Stomach (tissue), 8 donors: ENCODE measurements at regions not wholly inside any gene's neighbourhood (a gene's known extent, or its start where the extent isn't known, plus 50 kb on each side); places are given as distances from the start of the nearest gene placed in this dataset.

Experiments used
- DNase-seq, 2 donors: peaks; one replicate each; pipeline versions ENCODE4 v3.0.0 to v3.0.0-alpha.2; 2013 to 2019
- H3K27ac ChIP-seq, 5 donors: fragments of 200-600 bp in 4 of 5; sonication (generic) in 4 of 5; one replicate each; pipeline ENCODE4 v1.5.1; 2013 to 2019; ENCODE audit warnings: mild to moderate bottlenecking in 1 of 5, moderate library complexity in 1 of 5
- H3K27me3 ChIP-seq, 3 donors: fragments of 200-600 bp; sonication (generic); one replicate each; pipeline ENCODE4 v1.5.1; 2017 to 2019; ENCODE audit warnings: mixed run types in 1 of 3
- H3K36me3 ChIP-seq, 4 donors: fragments of 200-600 bp; sonication (generic); 1 replicate in 3 of 4; 2 replicates in 1 of 4; pipeline ENCODE4 v1.5.1; 2016 to 2019
- H3K4me1 ChIP-seq, 4 donors: fragments of 200-600 bp; sonication (generic); one replicate each; pipeline ENCODE4 v1.5.1; 2016 to 2019
- H3K4me3 ChIP-seq, 4 donors: fragments of 200-600 bp; sonication (generic) in 3 of 4; one replicate each; pipeline ENCODE4 v1.5.1; 2016 to 2019; ENCODE audit warnings: mild to moderate bottlenecking in 1 of 4
- H3K9me3 ChIP-seq, 4 donors: fragments of 200-600 bp; sonication (generic); one replicate each; pipeline ENCODE4 v1.5.1; 2016 to 2019
- EP300 ChIP-seq: sonication (generic); formaldehyde crosslinking; IDR thresholded peaks from one replicate; pipeline ENCODE4 v1.6.1; 2017; ENCODE audit warnings: antibody characterized with exemption
- POLR2A ChIP-seq, 4 donors: fragments of 450-650 bp; IDR thresholded peaks; one replicate each; pipeline ENCODE4 v1.6.1; 2016; ENCODE audit warnings: antibody characterized with exemption in 4 of 4, control low read depth in 2 of 4, mild to moderate bottlenecking in 1 of 4, moderate library complexity in 1 of 4
- POLR2AphosphoS5 ChIP-seq, 3 donors: sonication (generic); formaldehyde crosslinking; IDR thresholded peaks; one replicate each; pipeline ENCODE4 v1.6.1; 2016; ENCODE audit warnings: antibody characterized with exemption in 3 of 3
- WGBS, 5 donors: extraction: QIAGEN DNeasy Blood & Tissue Kit in 3 of 5; methylation state at CpG; one replicate each; pipeline versions ENCODE4 v1.1.5 to v1.1.7; 2013 to 2018; 5-methylcytosine and 5-hydroxymethylcytosine counted together
- intact Hi-C: fragments of 100-400 bp; cut with DNase I; formaldehyde crosslinking; loops from one replicate; pipeline ENCODE4 v1.15.1; 2023; ENCODE audit warnings: low total_unique reads
- TF ChIP-seq, protein P1 (sequence below), 7 experiments: fragments of 450-650 bp in 4 of 7; fragments of 200-600 bp in 3 of 7; sonication (generic) in 3 of 7; IDR thresholded peaks; one replicate each; pipeline ENCODE4 v1.5.1; 2016 to 2019; ENCODE audit warnings: antibody characterized with exemption in 7 of 7, control low read depth in 2 of 7, mild to moderate bottlenecking in 1 of 7
- donor health status: healthy with polysubstance abuse.
- donor health status: Bipolar disorder and iron deficiency.
- donor health status: healthy.

GRCh38 chr2:14706201-14706600, 73.7 kb downstream of the LRATD1 start:
- Histone ChIP-seq H3K27me3 (no peaks in the 10 kb centered on the region), H3K27ac (no peak overlapping the region), H3K4me1 (no peaks in the 10 kb centered on the region), H3K36me3 (no peaks in the 10 kb centered on the region), H3K9me3 (no peaks in the 10 kb centered on the region), H3K4me3 (no peak overlapping the region)
- intact Hi-C loops: no loop called here
- no peak for DNase-seq
- 97 to 100% (median 100%) methylated on average over 1 of the region's 1 CpG for WGBS, 5 donors
- TF ChIP-seq POLR2A (IDR thresholded peaks at IDR 0.05) (no peak), POLR2AphosphoS5 (IDR thresholded peaks at IDR 0.05) (no peak)

- no peak for DNase-seq
- WGBS, 5 donors: 34 to 50% (median 41%) methylated on average over 5 of the region's 5 CpGs
- intact Hi-C loops: no loop called here
- Histone ChIP-seq H3K27ac (no peak overlapping the region), H3K27me3 (no peaks in the 10 kb centered on the region), H3K4me1 (no peaks in the 10 kb centered on the region), H3K9me3 (no peaks in the 10 kb centered on the region), H3K36me3 (no peaks in the 10 kb centered on the region), H3K4me3 (no peak overlapping the region)
- TF ChIP-seq POLR2AphosphoS5 (IDR thresholded peaks at IDR 0.05) (no peak), POLR2A (IDR thresholded peaks at IDR 0.05) (no peak), EP300 (no peak)
- TF ChIP-seq, protein P1, sequence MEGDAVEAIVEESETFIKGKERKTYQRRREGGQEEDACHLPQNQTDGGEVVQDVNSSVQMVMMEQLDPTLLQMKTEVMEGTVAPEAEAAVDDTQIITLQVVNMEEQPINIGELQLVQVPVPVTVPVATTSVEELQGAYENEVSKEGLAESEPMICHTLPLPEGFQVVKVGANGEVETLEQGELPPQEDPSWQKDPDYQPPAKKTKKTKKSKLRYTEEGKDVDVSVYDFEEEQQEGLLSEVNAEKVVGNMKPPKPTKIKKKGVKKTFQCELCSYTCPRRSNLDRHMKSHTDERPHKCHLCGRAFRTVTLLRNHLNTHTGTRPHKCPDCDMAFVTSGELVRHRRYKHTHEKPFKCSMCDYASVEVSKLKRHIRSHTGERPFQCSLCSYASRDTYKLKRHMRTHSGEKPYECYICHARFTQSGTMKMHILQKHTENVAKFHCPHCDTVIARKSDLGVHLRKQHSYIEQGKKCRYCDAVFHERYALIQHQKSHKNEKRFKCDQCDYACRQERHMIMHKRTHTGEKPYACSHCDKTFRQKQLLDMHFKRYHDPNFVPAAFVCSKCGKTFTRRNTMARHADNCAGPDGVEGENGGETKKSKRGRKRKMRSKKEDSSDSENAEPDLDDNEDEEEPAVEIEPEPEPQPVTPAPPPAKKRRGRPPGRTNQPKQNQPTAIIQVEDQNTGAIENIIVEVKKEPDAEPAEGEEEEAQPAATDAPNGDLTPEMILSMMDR (IDR thresholded peaks at IDR 0.05): no peak
These were observed 79.6 kb downstream of the LRATD1 start for GRCh38 chr2:14712111-14712510.

GRCh38 chr2:14713248-14713647, 80.7 kb downstream of the LRATD1 start:
- TF ChIP-seq POLR2A (IDR thresholded peaks at IDR 0.05) (no peak), POLR2AphosphoS5 (IDR thresholded peaks at IDR 0.05) (no peak), EP300 (no peak)
- Histone ChIP-seq H3K36me3 (no peaks in the 10 kb centered on the region), H3K4me1 (no peaks in the 10 kb centered on the region), H3K27me3 (no peaks in the 10 kb centered on the region), H3K27ac (no peak overlapping the region), H3K9me3 (no peaks in the 10 kb centered on the region), H3K4me3 (no peak overlapping the region)
- no peak for DNase-seq
- 65 to 83% (median 74%) methylated on average over 5 of the region's 5 CpGs for WGBS, 5 donors
- intact Hi-C loops: no loop called here

GRCh38 chr2:14715600-14715999, 83.1 kb downstream of the LRATD1 start:
- no peaks in the 10 kb centered on the region for H3K9me3 ChIP-seq
- WGBS, 5 donors: 49 to 76% (median 67%) methylated on average over 1 of the region's 1 CpG

DNA sequence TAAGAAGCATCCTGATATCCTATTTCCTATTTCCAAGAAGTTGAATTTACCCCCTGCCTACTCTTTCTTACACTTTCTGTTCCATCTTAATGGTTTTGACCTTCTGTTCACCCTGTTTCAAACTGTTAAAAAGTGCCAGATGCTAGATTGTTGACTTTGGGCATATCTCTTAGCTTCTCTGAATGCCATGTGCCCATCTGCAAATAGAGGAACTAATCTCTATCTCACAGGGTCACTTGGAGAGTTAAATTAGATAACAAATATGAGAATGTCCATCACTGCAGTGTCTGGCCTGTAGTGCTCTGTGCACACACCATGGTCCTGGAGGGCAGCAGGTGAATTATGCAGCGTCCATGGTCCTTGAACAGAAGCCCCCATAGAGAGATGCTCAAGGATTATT, 83.8 kb downstream of the LRATD1 start:
- 18 to 34% (median 25%) methylated on average over 1 of the region's 1 CpG for WGBS, 5 donors
- H3K27ac ChIP-seq: no peak overlapping the region
- intact Hi-C loops: no loop called here

More at GRCh38 chr2:14715600-14715999, 83.1 kb downstream of the LRATD1 start:
- Histone ChIP-seq H3K4me3 (no peak overlapping the region), H3K27ac (no peak overlapping the region), H3K4me1 (no peaks in the 10 kb centered on the region), H3K27me3 (no peaks in the 10 kb centered on the region), H3K36me3 (no peaks in the 10 kb centered on the region)
- intact Hi-C loops: no loop called here
- TF ChIP-seq, protein P1 (IDR thresholded peaks at IDR 0.05): no peak
- TF ChIP-seq POLR2AphosphoS5 (IDR thresholded peaks at IDR 0.05) (no peak), EP300 (no peak), POLR2A (IDR thresholded peaks at IDR 0.05) (no peak)
- DNase-seq: no peak

GRCh38 chr2:14717131-14717530, 84.6 kb downstream of the LRATD1 start:
- DNase-seq: no peak
- H3K9me3 ChIP-seq: no peaks in the 10 kb centered on the region
- no peak overlapping the region for H3K27ac ChIP-seq
- 91 to 97% (median 93%) methylated on average over 3 of the region's 3 CpGs for WGBS, 5 donors
- no peaks in the 10 kb centered on the region for H3K27me3 ChIP-seq
- no peak for TF ChIP-seq EP300
- H3K4me1 ChIP-seq: no peaks in the 10 kb centered on the region
- no peak overlapping the region for H3K4me3 ChIP-seq
- H3K36me3 ChIP-seq: no peaks in the 10 kb centered on the region
- intact Hi-C loops: no loop called here

More for the DNA sequence above, 83.8 kb downstream of the LRATD1 start:
- no peaks in the 10 kb centered on the region for H3K36me3 ChIP-seq
- TF ChIP-seq POLR2A (IDR thresholded peaks at IDR 0.05): no peak
- TF ChIP-seq POLR2AphosphoS5 (IDR thresholded peaks at IDR 0.05): no peak
- no peak for DNase-seq
- no peaks in the 10 kb centered on the region for H3K9me3 ChIP-seq
- no peak overlapping the region for H3K4me3 ChIP-seq
- H3K4me1 ChIP-seq: no peaks in the 10 kb centered on the region
- H3K27me3 ChIP-seq: no peaks in the 10 kb centered on the region
